Peyer's patch (tissue), 4 donors: ENCODE measurements at regions not wholly inside any gene's neighbourhood (a gene's known extent, or its start where the extent isn't known, plus 50 kb on each side); places are given as distances from the start of the nearest gene placed in this dataset.

ENCODE experiments used
- POLR2A ChIP-seq, 2 donors: fragments of 450-650 bp; IDR thresholded peaks; one replicate each; pipeline ENCODE4 v1.5.1; 2017; ENCODE audit warnings: antibody characterized with exemption in 2 of 2, mild to moderate bottlenecking in 2 of 2, moderate library complexity in 2 of 2
- TF ChIP-seq, protein P1 (sequence below), 6 experiments: fragments of 450-650 bp in 4 of 6; fragments of 200-600 bp in 2 of 6; sonication (generic) in 1 of 6; IDR thresholded peaks; one replicate each; pipeline ENCODE4 v1.5.1; 2017 to 2019; ENCODE audit warnings: antibody characterized with exemption in 6 of 6, mild to moderate bottlenecking in 3 of 6, moderate library complexity in 1 of 6

DNA sequence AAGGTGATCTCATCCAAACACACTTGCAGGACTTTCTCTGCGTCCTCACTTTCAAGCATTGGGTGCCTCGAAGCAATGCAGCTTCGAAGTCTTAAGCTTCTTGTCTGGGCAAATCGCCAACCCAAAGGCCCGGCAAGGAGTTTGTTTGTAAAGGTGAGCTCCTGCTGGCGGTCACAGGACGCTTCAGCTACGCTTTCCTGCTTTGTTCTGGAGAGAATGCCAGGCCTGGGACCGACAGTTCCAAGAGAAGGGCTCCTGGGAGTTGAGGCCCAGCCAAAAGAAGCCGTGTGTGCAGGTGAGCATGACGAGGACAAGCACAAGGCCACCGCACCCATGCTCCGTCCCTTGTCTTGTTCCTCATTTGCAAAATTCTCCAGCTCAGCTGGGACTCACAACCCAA, 106.6 kb upstream of the DOCK1 start:
- no peak for TF ChIP-seq POLR2A (IDR thresholded peaks at IDR 0.05)
- TF ChIP-seq, protein P1, sequence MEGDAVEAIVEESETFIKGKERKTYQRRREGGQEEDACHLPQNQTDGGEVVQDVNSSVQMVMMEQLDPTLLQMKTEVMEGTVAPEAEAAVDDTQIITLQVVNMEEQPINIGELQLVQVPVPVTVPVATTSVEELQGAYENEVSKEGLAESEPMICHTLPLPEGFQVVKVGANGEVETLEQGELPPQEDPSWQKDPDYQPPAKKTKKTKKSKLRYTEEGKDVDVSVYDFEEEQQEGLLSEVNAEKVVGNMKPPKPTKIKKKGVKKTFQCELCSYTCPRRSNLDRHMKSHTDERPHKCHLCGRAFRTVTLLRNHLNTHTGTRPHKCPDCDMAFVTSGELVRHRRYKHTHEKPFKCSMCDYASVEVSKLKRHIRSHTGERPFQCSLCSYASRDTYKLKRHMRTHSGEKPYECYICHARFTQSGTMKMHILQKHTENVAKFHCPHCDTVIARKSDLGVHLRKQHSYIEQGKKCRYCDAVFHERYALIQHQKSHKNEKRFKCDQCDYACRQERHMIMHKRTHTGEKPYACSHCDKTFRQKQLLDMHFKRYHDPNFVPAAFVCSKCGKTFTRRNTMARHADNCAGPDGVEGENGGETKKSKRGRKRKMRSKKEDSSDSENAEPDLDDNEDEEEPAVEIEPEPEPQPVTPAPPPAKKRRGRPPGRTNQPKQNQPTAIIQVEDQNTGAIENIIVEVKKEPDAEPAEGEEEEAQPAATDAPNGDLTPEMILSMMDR (IDR thresholded peaks at IDR 0.05): no peak
